HG03159 (cell line): ENCODE measurements at regions not wholly inside any gene's neighbourhood (a gene's known extent, or its start where the extent isn't known, plus 50 kb on each side); places are given as distances from the start of the nearest gene placed in this dataset.
A peak's percentile ranks its signal among the peaks of the same experiment; 100 is the strongest.

ENCODE experiments used
- ATAC-seq: cut with Tn5 transposase; IDR thresholded peaks from one replicate; pipeline ENCODE4 v1.9.1; 2021; ENCODE audit warnings: mild to moderate bottlenecking, moderate library complexity; ENCODE audit not compliant: unreplicated experiment

- no peak for ATAC-seq
Observed at GRCh38 chr9:80223897-80224296, 652.1 kb downstream of the TLE4 start.

- no peak for ATAC-seq
Observed at GRCh38 chr9:80222466-80223169, 650.9 kb downstream of the TLE4 start.

- no peak for ATAC-seq
Observed at GRCh38 chr9:80218328-80218727, 646.6 kb downstream of the TLE4 start.

GRCh38 chr9:80213613-80214012 lies 641.8 kb downstream of the TLE4 start:
- no peak for ATAC-seq

GRCh38 chr9:80208696-80209095 lies 636.9 kb downstream of the TLE4 start:
- no peak for ATAC-seq

GRCh38 chr9:80204054-80204453 lies 632.3 kb downstream of the TLE4 start:
- no peak for ATAC-seq

- no peak for ATAC-seq
Observed at GRCh38 chr9:80197661-80198060, 625.9 kb downstream of the TLE4 start.

- no peak for ATAC-seq
Observed at GRCh38 chr9:80191108-80191507, 619.3 kb downstream of the TLE4 start.

- no peak for ATAC-seq
Observed at GRCh38 chr9:80188579-80188978, 616.8 kb downstream of the TLE4 start.

GRCh38 chr9:80185112-80185738 lies 613.5 kb downstream of the TLE4 start:
- no peak for ATAC-seq

- no peak for ATAC-seq
Observed at GRCh38 chr9:80177949-80178480, 606.2 kb downstream of the TLE4 start.

- peak; percentile 74 for ATAC-seq
Observed at GRCh38 chr9:80175286-80176150, 603.8 kb downstream of the TLE4 start.

- ATAC-seq, result peak; percentile 86
Observed at GRCh38 chr9:80163889-80164288, 592.1 kb downstream of the TLE4 start.

GRCh38 chr9:80158554-80159170 lies 586.9 kb downstream of the TLE4 start:
- ATAC-seq, result no peak

GRCh38 chr9:80158131-80158530 lies 586.4 kb downstream of the TLE4 start:
- ATAC-seq, result no peak

- ATAC-seq, result no peak
Observed at GRCh38 chr9:80157561-80157983, 585.8 kb downstream of the TLE4 start.

GRCh38 chr9:80156756-80157472 lies 585.1 kb downstream of the TLE4 start:
- peak; percentile 82 for ATAC-seq

GRCh38 chr9:80156262-80156661 lies 584.5 kb downstream of the TLE4 start:
- no peak for ATAC-seq

GRCh38 chr9:80147866-80148265 lies 576.1 kb downstream of the TLE4 start:
- no peak for ATAC-seq

- no peak for ATAC-seq
Observed at GRCh38 chr9:80146466-80146865, 574.7 kb downstream of the TLE4 start.
